HG02884 (cell line): ENCODE measurements at regions not wholly inside any gene's neighbourhood (a gene's known extent, or its start where the extent isn't known, plus 50 kb on each side); places are given as distances from the start of the nearest gene placed in this dataset.

Source experiments
- ATAC-seq: cut with Tn5 transposase; IDR thresholded peaks from one replicate; pipeline ENCODE4 v1.9.1; 2021; ENCODE audit warnings: mild to moderate bottlenecking, moderate library complexity; ENCODE audit not compliant: unreplicated experiment

GRCh38 chr7:79877874-79878465, 256.7 kb upstream of the GNAI1 start:
- ATAC-seq, result no peak

GRCh38 chr7:79876848-79877252, 257.8 kb upstream of the GNAI1 start:
- ATAC-seq, result no peak

- ATAC-seq, result no peak
These were observed 259.8 kb upstream of the GNAI1 start for GRCh38 chr7:79874797-79875196.

- no peak for ATAC-seq
These were observed 262.5 kb upstream of the GNAI1 start for GRCh38 chr7:79872176-79872575.

GRCh38 chr7:79868010-79868409, 266.6 kb upstream of the GNAI1 start:
- no peak for ATAC-seq

GRCh38 chr7:79862447-79863210, 272.0 kb upstream of the GNAI1 start:
- ATAC-seq, result no peak

GRCh38 chr7:79855172-79855571, 279.5 kb upstream of the GNAI1 start:
- ATAC-seq, result no peak

- no peak for ATAC-seq
These were observed 280.0 kb upstream of the GNAI1 start for GRCh38 chr7:79854621-79855020.

GRCh38 chr7:79837915-79838314, 296.7 kb upstream of the GNAI1 start:
- ATAC-seq, result no peak

GRCh38 chr7:79833616-79834015, 301.0 kb upstream of the GNAI1 start:
- no peak for ATAC-seq

GRCh38 chr7:79828866-79829265, 305.8 kb upstream of the GNAI1 start:
- ATAC-seq, result no peak

- ATAC-seq, result no peak
These were observed 311.2 kb upstream of the GNAI1 start for GRCh38 chr7:79823246-79823951.

- no peak for ATAC-seq
These were observed 311.9 kb upstream of the GNAI1 start for GRCh38 chr7:79822620-79823240.

GRCh38 chr7:79820387-79820786, 314.2 kb upstream of the GNAI1 start:
- no peak for ATAC-seq

- ATAC-seq, result no peak
These were observed 323.7 kb upstream of the GNAI1 start for GRCh38 chr7:79810916-79811315.

- ATAC-seq, result no peak
These were observed 328.4 kb upstream of the GNAI1 start for GRCh38 chr7:79806161-79806734.

- ATAC-seq, result no peak
These were observed 337.3 kb upstream of the MAGI2 start for GRCh38 chr7:79790656-79791262.

- ATAC-seq, result no peak
These were observed 336.3 kb upstream of the MAGI2 start for GRCh38 chr7:79789584-79790345.

GRCh38 chr7:79787623-79788022, 334.2 kb upstream of the MAGI2 start:
- ATAC-seq, result no peak

- no peak for ATAC-seq
These were observed 333.6 kb upstream of the MAGI2 start for GRCh38 chr7:79787096-79787495.
